HG02840 (cell line): ENCODE measurements at regions not wholly inside any gene's neighbourhood (a gene's known extent, or its start where the extent isn't known, plus 50 kb on each side); places are given as distances from the start of the nearest gene placed in this dataset.

Experiments used
- ATAC-seq: cut with Tn5 transposase; IDR thresholded peaks from one replicate; pipeline ENCODE4 v1.9.1; 2021; ENCODE audit warnings: mild to moderate bottlenecking, moderate library complexity, moderate number of reproducible peaks; ENCODE audit not compliant: unreplicated experiment, low FRiP score

DNA sequence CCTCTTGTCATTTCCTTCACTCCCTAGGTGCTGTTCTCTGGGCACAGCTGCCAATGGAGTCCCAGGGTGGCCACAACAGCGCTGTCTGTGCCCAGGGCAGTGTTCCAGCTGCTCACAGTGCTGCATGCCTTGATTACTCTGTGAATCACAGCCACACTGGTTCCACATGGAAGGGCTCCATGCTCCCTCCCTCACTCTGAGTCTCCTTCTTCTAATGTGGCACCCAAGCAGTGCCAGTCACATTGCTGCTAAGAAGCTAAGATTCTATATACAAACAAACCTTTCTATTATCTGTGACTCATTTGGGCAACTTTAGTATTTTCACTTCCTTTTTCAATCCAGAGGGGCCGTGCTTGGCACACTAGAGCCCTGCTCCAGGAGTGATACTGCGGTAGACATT, 248.7 kb downstream of the TDRD3 start:
- ATAC-seq: no peak

DNA sequence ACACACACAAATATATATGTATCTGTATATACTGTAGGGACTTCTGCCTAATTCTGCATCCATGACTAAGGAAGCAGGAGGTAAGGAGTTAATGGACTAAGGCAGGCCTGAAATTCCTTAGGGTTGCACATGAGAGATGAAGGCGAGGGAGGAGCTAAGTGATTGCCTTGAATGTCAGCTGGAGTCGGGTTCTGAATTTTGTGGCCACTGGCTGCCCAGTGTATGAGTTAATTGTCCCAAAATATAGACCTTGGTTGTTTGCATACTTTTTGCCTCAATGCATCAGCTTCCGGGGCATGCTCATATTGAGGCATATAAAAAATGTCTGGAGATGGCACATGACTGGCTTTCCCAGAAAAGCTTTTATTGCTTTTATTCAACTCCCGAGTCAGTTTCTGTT, 245.5 kb downstream of the TDRD3 start:
- ATAC-seq: no peak

DNA sequence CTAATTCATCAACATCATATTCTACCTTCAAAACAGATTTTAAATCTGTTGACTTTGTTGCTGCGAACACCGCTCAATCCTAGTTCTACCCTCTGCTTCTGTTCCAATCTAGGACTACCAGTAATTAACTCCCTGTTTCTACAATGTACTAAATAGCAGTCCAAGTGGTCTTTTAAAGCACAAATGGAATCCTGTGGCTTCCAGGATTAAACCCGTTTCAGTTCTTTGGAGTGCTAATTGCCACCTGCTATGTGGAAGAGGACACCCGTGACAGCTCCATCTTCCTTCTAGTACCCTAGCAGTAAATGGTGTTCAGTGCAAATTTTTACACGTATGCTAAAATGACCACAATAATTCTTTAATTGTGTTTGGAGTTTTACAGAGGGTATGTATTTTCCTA, 232.1 kb downstream of the TDRD3 start:
- ATAC-seq: no peak

DNA sequence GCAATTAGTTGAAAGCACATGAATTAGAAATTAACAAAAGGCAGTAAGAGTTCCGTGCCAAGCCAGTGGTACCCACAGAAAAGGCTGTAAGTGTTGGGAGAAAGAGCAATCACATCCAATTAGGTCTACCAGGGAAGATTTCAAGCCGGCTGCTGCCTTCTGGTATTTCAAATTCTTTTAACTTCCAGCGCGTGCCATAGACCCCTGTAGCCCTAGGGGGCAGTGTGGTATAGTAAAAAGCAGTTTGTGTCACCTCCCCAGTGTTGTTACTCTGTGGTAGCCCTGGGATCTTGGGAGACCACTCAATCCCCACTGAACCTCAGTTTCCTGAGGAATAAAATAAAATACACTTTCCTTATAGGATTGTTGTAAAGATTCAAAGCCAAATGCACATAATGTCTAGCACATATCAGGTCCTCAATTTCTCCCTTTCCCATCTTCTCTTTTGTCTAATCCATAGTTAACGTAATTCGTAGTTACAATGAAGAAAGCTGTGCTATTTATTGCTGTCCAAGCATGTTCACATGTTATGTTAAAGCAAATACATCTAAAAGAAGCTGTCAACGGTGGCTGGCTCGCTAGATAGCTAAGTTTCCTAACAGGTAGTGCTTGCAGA, 230.2 kb downstream of the TDRD3 start:
- ATAC-seq: no peak
